ENCODE measurements at regions not wholly inside any gene's neighbourhood (a gene's known extent, or its start where the extent isn't known, plus 50 kb on each side); places are given as distances from the start of the nearest gene placed in this dataset.

DNA sequence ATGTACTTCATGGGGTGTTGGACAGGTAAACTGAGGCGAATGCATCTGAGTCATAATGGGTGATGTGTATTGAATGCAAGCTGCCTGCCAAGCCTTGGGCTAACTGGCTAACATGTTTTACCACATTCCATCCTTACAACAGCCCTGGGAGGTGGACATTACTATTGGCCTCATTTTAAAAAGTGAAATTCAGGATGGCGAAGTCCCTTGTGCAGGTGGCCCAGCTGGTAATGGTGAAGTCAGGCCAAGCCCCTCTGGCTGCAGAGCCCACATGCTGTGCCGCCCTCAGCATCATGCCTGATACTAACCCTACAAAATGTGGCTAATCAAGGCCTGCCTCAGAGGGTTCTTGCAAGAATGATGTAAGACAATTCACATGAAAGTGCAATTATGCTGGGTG is 60.0 kb upstream of the CHD2 start:
- ATAC-seq = no peak
- no peak for TF ChIP-seq ESRRG (CRISPR knock-in tag; IDR thresholded peaks at IDR 0.05)
- TF ChIP-seq ZNF70 (CRISPR knock-in tag; IDR thresholded peaks at IDR 0.05) = no peak
- TF ChIP-seq GLIS3 (CRISPR knock-in tag; IDR thresholded peaks at IDR 0.05) = no peak
- TF ChIP-seq ARNTL (CRISPR knock-in tag; IDR thresholded peaks at IDR 0.05; ENCODE audit: borderline replicate concordance, low read depth) = no peak
- TF ChIP-seq ZFP30 (CRISPR knock-in tag; IDR thresholded peaks at IDR 0.05) = no peak
- no peak for TF ChIP-seq SNAI2 (CRISPR knock-in tag; IDR thresholded peaks at IDR 0.05)
- TF ChIP-seq, protein P1, sequence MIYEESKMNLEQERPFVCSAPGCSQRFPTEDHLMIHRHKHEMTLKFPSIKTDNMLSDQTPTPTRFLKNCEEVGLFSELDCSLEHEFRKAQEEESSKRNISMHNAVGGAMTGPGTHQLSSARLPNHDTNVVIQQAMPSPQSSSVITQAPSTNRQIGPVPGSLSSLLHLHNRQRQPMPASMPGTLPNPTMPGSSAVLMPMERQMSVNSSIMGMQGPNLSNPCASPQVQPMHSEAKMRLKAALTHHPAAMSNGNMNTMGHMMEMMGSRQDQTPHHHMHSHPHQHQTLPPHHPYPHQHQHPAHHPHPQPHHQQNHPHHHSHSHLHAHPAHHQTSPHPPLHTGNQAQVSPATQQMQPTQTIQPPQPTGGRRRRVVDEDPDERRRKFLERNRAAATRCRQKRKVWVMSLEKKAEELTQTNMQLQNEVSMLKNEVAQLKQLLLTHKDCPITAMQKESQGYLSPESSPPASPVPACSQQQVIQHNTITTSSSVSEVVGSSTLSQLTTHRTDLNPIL (CRISPR knock-in tag; IDR thresholded peaks at IDR 0.05; ENCODE audit: low read depth) = no peak
- no peak for TF ChIP-seq ZNF565 (CRISPR knock-in tag; conservative IDR thresholded peaks at IDR 0.05; ENCODE audit: low read depth)
- TF ChIP-seq, protein P2, sequence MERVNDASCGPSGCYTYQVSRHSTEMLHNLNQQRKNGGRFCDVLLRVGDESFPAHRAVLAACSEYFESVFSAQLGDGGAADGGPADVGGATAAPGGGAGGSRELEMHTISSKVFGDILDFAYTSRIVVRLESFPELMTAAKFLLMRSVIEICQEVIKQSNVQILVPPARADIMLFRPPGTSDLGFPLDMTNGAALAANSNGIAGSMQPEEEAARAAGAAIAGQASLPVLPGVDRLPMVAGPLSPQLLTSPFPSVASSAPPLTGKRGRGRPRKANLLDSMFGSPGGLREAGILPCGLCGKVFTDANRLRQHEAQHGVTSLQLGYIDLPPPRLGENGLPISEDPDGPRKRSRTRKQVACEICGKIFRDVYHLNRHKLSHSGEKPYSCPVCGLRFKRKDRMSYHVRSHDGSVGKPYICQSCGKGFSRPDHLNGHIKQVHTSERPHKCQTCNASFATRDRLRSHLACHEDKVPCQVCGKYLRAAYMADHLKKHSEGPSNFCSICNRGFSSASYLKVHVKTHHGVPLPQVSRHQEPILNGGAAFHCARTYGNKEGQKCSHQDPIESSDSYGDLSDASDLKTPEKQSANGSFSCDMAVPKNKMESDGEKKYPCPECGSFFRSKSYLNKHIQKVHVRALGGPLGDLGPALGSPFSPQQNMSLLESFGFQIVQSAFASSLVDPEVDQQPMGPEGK (CRISPR knock-in tag; IDR thresholded peaks at IDR 0.05; ENCODE audit: borderline replicate concordance) = no peak
- no peak for TF ChIP-seq ZFP3 (CRISPR knock-in tag; IDR thresholded peaks at IDR 0.05)
- no peak for TF ChIP-seq ISL1 (CRISPR knock-in tag; IDR thresholded peaks at IDR 0.05)
- TF ChIP-seq RARB (CRISPR knock-in tag; IDR thresholded peaks at IDR 0.05) = no peak

DNA sequence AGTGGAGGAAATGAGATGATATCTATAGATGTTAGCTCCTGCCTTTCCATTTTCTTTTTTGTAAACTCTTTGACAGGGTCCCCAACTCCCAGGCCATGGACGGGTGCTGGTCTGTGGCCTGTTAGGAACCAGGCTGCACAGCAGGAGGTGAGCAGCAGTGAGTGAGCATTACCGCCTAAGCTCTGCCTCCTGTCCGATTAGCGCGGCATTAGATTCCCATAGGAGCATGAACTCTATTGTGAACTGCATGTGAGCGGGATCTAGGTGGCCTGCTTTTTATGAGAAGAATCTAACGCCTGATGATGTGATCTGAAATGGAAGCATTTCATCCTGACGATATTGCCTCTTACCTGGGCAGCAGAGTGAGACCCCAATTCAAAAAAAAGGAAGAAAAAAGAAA is 56.8 kb upstream of the CHD2 start:
- ATAC-seq = no peak
- TF ChIP-seq, protein P2 (CRISPR knock-in tag; IDR thresholded peaks at IDR 0.05; ENCODE audit: borderline replicate concordance) = no peak
- TF ChIP-seq ISL1 (CRISPR knock-in tag; IDR thresholded peaks at IDR 0.05) = no peak
- no peak for TF ChIP-seq ZC3H10 (CRISPR knock-in tag; IDR thresholded peaks at IDR 0.05)
- no peak for TF ChIP-seq GLIS3 (CRISPR knock-in tag; IDR thresholded peaks at IDR 0.05)
- no peak for TF ChIP-seq CSDC2 (CRISPR knock-in tag; IDR thresholded peaks at IDR 0.05)
- TF ChIP-seq ZNF8 (CRISPR knock-in tag; IDR thresholded peaks at IDR 0.05) = no peak
- TF ChIP-seq BACH2 (CRISPR knock-in tag; IDR thresholded peaks at IDR 0.05; ENCODE audit: borderline replicate concordance) = no peak
- no peak for TF ChIP-seq RARB (CRISPR knock-in tag; IDR thresholded peaks at IDR 0.05)
- TF ChIP-seq ZFP3 (CRISPR knock-in tag; IDR thresholded peaks at IDR 0.05) = no peak
- no peak for TF ChIP-seq ZNF70 (CRISPR knock-in tag; IDR thresholded peaks at IDR 0.05)

DNA sequence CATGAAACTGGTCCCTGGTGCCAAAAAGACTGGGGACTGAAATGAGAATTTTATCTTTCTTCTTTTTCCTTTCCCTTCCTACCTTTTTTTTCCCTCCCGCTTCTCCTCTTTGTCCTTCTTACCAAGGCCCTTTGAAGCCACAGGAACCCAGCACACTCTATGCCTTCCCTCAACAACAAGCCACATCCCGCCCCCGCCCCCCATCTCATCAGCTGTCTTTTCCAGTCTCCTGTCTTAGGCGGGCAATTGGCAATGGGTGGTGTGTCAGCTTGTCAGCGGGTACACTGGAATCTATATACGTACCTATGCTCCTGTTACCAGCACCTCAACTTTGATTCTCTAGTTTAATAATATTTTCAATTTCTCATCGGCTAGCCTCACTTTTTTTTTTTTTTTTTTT is 56.3 kb upstream of the CHD2 start:
- ATAC-seq = no peak
- TF ChIP-seq, protein P3, sequence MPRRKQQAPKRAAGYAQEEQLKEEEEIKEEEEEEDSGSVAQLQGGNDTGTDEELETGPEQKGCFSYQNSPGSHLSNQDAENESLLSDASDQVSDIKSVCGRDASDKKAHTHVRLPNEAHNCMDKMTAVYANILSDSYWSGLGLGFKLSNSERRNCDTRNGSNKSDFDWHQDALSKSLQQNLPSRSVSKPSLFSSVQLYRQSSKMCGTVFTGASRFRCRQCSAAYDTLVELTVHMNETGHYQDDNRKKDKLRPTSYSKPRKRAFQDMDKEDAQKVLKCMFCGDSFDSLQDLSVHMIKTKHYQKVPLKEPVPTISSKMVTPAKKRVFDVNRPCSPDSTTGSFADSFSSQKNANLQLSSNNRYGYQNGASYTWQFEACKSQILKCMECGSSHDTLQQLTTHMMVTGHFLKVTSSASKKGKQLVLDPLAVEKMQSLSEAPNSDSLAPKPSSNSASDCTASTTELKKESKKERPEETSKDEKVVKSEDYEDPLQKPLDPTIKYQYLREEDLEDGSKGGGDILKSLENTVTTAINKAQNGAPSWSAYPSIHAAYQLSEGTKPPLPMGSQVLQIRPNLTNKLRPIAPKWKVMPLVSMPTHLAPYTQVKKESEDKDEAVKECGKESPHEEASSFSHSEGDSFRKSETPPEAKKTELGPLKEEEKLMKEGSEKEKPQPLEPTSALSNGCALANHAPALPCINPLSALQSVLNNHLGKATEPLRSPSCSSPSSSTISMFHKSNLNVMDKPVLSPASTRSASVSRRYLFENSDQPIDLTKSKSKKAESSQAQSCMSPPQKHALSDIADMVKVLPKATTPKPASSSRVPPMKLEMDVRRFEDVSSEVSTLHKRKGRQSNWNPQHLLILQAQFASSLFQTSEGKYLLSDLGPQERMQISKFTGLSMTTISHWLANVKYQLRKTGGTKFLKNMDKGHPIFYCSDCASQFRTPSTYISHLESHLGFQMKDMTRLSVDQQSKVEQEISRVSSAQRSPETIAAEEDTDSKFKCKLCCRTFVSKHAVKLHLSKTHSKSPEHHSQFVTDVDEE (CRISPR knock-in tag; IDR thresholded peaks at IDR 0.05) = no peak
- no peak for TF ChIP-seq CSDC2 (CRISPR knock-in tag; IDR thresholded peaks at IDR 0.05)
- no peak for TF ChIP-seq ISL1 (CRISPR knock-in tag; IDR thresholded peaks at IDR 0.05)
- TF ChIP-seq BACH2 (CRISPR knock-in tag; IDR thresholded peaks at IDR 0.05; ENCODE audit: borderline replicate concordance) = no peak
- TF ChIP-seq TCF4 (CRISPR knock-in tag; IDR thresholded peaks at IDR 0.05; ENCODE audit: borderline replicate concordance) = no peak

DNA sequence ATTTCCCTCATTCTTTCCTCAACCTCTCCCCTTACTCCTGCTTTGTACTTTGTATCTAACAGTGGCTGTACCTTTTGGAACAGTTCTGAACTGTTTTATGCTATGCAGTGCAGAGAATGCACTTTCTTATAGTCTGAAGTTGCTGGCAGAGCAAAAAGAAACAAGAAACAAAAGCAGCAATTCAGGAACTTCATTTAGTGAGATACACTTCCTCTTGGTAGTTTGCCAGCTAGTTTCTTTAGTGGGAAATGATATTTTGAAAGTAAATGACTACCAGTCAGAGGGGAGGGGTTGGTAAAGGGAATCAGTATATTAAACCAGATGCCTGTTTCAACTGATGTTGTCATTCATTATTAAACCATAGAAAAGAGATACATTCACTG is 55.0 kb upstream of the CHD2 start:
- ATAC-seq = no peak; the same call in 1 of the 3 replicates
- TF ChIP-seq ZC3H10 (CRISPR knock-in tag; IDR thresholded peaks at IDR 0.05) = no peak
- TF ChIP-seq CSDC2 (CRISPR knock-in tag; IDR thresholded peaks at IDR 0.05) = no peak

DNA sequence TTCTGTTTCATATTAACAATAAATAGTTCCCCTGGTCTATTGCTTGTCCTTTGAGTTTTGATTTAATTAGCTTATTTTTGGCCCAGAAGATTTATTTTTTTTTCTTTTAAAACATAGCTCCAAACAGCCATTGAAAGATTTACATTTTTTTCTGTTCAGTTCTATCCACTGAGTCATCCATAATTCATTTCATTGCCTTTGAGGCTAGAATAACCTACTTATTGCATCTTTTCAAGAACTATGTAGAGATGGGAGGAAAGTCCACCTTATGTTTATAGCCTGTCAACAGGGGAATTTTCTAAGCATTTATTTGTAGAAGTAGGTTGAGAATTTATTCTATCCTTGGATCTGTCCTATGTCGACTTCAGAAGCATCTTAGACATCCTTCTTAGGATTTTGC is 53.4 kb upstream of the CHD2 start:
- TF ChIP-seq ISL1 (CRISPR knock-in tag; IDR thresholded peaks at IDR 0.05) (peak; percentile 54), ZFP3 (CRISPR knock-in tag; IDR thresholded peaks at IDR 0.05) (no peak)
- peak; percentile 83 for ATAC-seq

Measured in SK-N-SH treated with all-trans-retinoic acid at 6 μM for 48 hours (cell line).